H9 (cell line): ENCODE measurements at regions not wholly inside any gene's neighbourhood (a gene's known extent, or its start where the extent isn't known, plus 50 kb on each side); places are given as distances from the start of the nearest gene placed in this dataset.

Experiments used
- DNase-seq: peaks from one replicate; pipeline ENCODE4 v3.0.0-alpha.2; 2017
- H2AFZ ChIP-seq: one replicate; pipeline ENCODE4 v1.6.1; 2013; ENCODE audit warnings: mild to moderate bottlenecking, low read length, control low read depth, moderate library complexity
- H2AK5ac ChIP-seq: 2 replicates; pipeline ENCODE4 v1.6.1; 2013; ENCODE audit warnings: low read length, control low read depth, mixed read lengths; ENCODE audit not compliant: insufficient read length
- H2BK120ac ChIP-seq: one replicate; pipeline ENCODE4 v1.6.1; 2013; ENCODE audit warnings: low read depth, mild to moderate bottlenecking, low read length, control low read depth, inconsistent platforms; ENCODE audit not compliant: poor library complexity, severe bottlenecking
- H2BK12ac ChIP-seq: 2 replicates; pipeline ENCODE4 v1.6.1; 2013; ENCODE audit warnings: low read length, control low read depth, mixed read lengths, low read depth; ENCODE audit not compliant: insufficient read length
- H2BK15ac ChIP-seq: 2 replicates; pipeline ENCODE4 v1.6.1; 2013; ENCODE audit warnings: low read depth, low read length, control low read depth
- H2BK20ac ChIP-seq: one replicate; pipeline ENCODE4 v1.6.1; 2013; ENCODE audit warnings: low read depth, mild to moderate bottlenecking, low read length, control low read depth, inconsistent platforms; ENCODE audit not compliant: poor library complexity, severe bottlenecking
- H2BK5ac ChIP-seq: 2 replicates; pipeline ENCODE4 v1.6.1; 2013; ENCODE audit warnings: low read length, control low read depth, mixed read lengths; ENCODE audit not compliant: insufficient read length
- H3K14ac ChIP-seq: 2 replicates; pipeline ENCODE4 v1.6.1; 2013; ENCODE audit warnings: low read length, control low read depth; ENCODE audit not compliant: insufficient read depth
- H3K18ac ChIP-seq: 2 replicates; pipeline ENCODE4 v1.6.1; 2013; ENCODE audit warnings: low read depth, mild to moderate bottlenecking, mixed read lengths, low read length, control low read depth; ENCODE audit not compliant: insufficient read length
- H3K23ac ChIP-seq: 2 replicates; pipeline ENCODE4 v1.6.1; 2013; ENCODE audit warnings: low read length, control low read depth, mixed read lengths, low read depth; ENCODE audit not compliant: insufficient read length
- H3K23me2 ChIP-seq: 2 replicates; pipeline ENCODE4 v1.6.1; 2013; ENCODE audit warnings: low read depth, mild to moderate bottlenecking, mixed read lengths, low read length, control low read depth; ENCODE audit not compliant: insufficient read length, poor library complexity, severe bottlenecking
- H3K27ac ChIP-seq: 2 replicates; pipeline ENCODE4 v1.5.1; 2013; ENCODE audit warnings: low read length, control low read depth, mixed read lengths, low read depth; ENCODE audit not compliant: insufficient read length
- H3K27me3 ChIP-seq: 2 replicates; pipeline ENCODE4 v1.6.1; 2013; ENCODE audit warnings: low read length, control low read depth, inconsistent platforms; ENCODE audit not compliant: insufficient read depth
- H3K4ac ChIP-seq: 2 replicates; pipeline ENCODE4 v1.6.1; 2013; ENCODE audit warnings: low read depth, mild to moderate bottlenecking, control low read depth, inconsistent platforms, low read length, moderate library complexity
- H3K4me1 ChIP-seq: 2 replicates; pipeline ENCODE4 v1.6.1; 2013; ENCODE audit warnings: low read length, control low read depth, inconsistent platforms; ENCODE audit not compliant: insufficient read depth
- H3K4me2 ChIP-seq: 2 replicates; pipeline ENCODE4 v1.6.1; 2013; ENCODE audit warnings: low read length, control low read depth, mixed read lengths; ENCODE audit not compliant: insufficient read length, insufficient read depth
- H3K56ac ChIP-seq: 2 replicates; pipeline ENCODE4 v1.6.1; 2013; ENCODE audit warnings: low read depth, mild to moderate bottlenecking, mixed read lengths, low read length, control low read depth; ENCODE audit not compliant: insufficient read length
- H3K79me1 ChIP-seq: 2 replicates; pipeline ENCODE4 v1.6.1; 2013; ENCODE audit warnings: low read depth, mild to moderate bottlenecking, moderate library complexity, low read length, control low read depth, inconsistent platforms; ENCODE audit not compliant: insufficient read depth, poor library complexity, severe bottlenecking
- H3K79me2 ChIP-seq: 2 replicates; pipeline ENCODE4 v1.6.1; 2013; ENCODE audit warnings: low read length, control low read depth, inconsistent platforms; ENCODE audit not compliant: insufficient read depth
- H3K9ac ChIP-seq: 2 replicates; pipeline ENCODE4 v1.6.1; 2013; ENCODE audit warnings: low read length, control low read depth, mixed read lengths; ENCODE audit not compliant: insufficient read length; ENCODE audit errors: extremely low read depth
- H3K9me3 ChIP-seq: one replicate; pipeline ENCODE4 v1.6.1; 2013; ENCODE audit warnings: low read depth, low read length, inconsistent platforms; ENCODE audit not compliant: control insufficient read depth
- H3T11ph ChIP-seq: one replicate; pipeline ENCODE4 v1.6.1; 2013; ENCODE audit warnings: mild to moderate bottlenecking, low read length, control low read depth, inconsistent platforms
- H4K20me1 ChIP-seq: one replicate; pipeline ENCODE4 v1.6.1; 2013; ENCODE audit not compliant: control insufficient read depth, insufficient read length, insufficient read depth
- H4K5ac ChIP-seq: 2 replicates; pipeline ENCODE4 v1.6.1; 2013; ENCODE audit warnings: low read depth, mild to moderate bottlenecking, mixed read lengths, low read length, control low read depth; ENCODE audit not compliant: insufficient read length
- H4K8ac ChIP-seq: replicated peaks from 2 replicates; pipeline ENCODE4 v1.6.1; 2013; ENCODE audit warnings: low read length, control low read depth, mixed read lengths, low read depth; ENCODE audit not compliant: insufficient read length
- H4K91ac ChIP-seq: 2 replicates; pipeline ENCODE4 v1.6.1; 2013; ENCODE audit warnings: low read depth, mild to moderate bottlenecking, moderate library complexity, mixed read lengths, low read length, control low read depth; ENCODE audit not compliant: insufficient read length
- H3K27ac Mint-ChIP-seq, 3 experiments: 2 replicates in 2 of 3; 3 replicates in 1 of 3; pipeline ENCODE4 v1.8.0; 2020 to 2021; ENCODE audit warnings: mixed read lengths in 3 of 3, mild to moderate bottlenecking in 1 of 3, moderate library complexity in 1 of 3
- H3K27me3 Mint-ChIP-seq: 2 replicates; pipeline ENCODE4 v1.8.0; 2021; ENCODE audit warnings: low read depth, mild to moderate bottlenecking, moderate library complexity, mixed read lengths
- H3K36me3 Mint-ChIP-seq, 3 experiments: 2 replicates in 2 of 3; 3 replicates in 1 of 3; pipeline ENCODE4 v1.8.0; 2020 to 2021; ENCODE audit warnings: low read depth in 3 of 3, mixed read lengths in 3 of 3; ENCODE audit not compliant: insufficient read depth in 1 of 3
- H3K4me1 Mint-ChIP-seq, 2 experiments: 2 replicates each; pipeline ENCODE4 v1.8.0; 2020; ENCODE audit warnings: mixed read lengths in 2 of 2
- H3K4me3 Mint-ChIP-seq, 2 experiments: 2 replicates in 1 of 2; 3 replicates in 1 of 2; pipeline ENCODE4 v1.8.0; 2020 to 2021; ENCODE audit warnings: mild to moderate bottlenecking in 2 of 2, mixed read lengths in 2 of 2, moderate library complexity in 1 of 2
- H3K9me3 Mint-ChIP-seq, 2 experiments: 2 replicates in 1 of 2; 3 replicates in 1 of 2; pipeline ENCODE4 v1.8.0; 2020; ENCODE audit warnings: mild to moderate bottlenecking in 2 of 2, mixed read lengths in 2 of 2, moderate library complexity in 1 of 2
- CTCF ChIP-seq: fragments of 200-600 bp; sonication (generic); conservative IDR thresholded peaks from 3 replicates; pipeline ENCODE4 v1.8.0; 2021; ENCODE audit warnings: antibody characterized with exemption, mild to moderate bottlenecking
- WGBS: extraction: QIAGEN DNeasy Blood & Tissue Kit; methylation state at CpG from one replicate; pipeline ENCODE4 v1.1.7; 2013; ENCODE audit warnings: missing lambda C conversion rate, low lambda C conversion rate, mixed read lengths; ENCODE audit not compliant: insufficient read length; ENCODE audit errors: extremely low coverage; 5-methylcytosine and 5-hydroxymethylcytosine counted together

GRCh38 chrX:30955687-30956086, 66.6 kb upstream of the TAB3 start:
- H3K23me2 ChIP-seq, result no peaks in the 10 kb centered on the region
- no peak for TF ChIP-seq CTCF
- no peak overlapping the region for H4K91ac ChIP-seq
- Mint-ChIP-seq H3K27me3 (no peaks in the 10 kb centered on the region; the same call in 1 of the 2 replicates), H3K4me1 (no peaks in the 10 kb centered on the region), H3K36me3 (peaks cover 0 to 6% (median 0%) of the 10 kb centered on the region in 3 experiments; a peak in 4 of 7 replicates), H3K9me3 (peaks cover 67 to 78% of the 10 kb centered on the region in 2 experiments), H3K4me3 (no peak overlapping the region), H3K27ac (no peak overlapping the region)
- H3K4ac ChIP-seq, result no peak overlapping the region
- no peaks in the 10 kb centered on the region for H3K27me3 ChIP-seq
- WGBS, result no CpG with 5 or more reads among the region's 3 CpGs
- H2BK5ac ChIP-seq, result no peak overlapping the region
- H2AK5ac ChIP-seq, result no peak overlapping the region
- no peak overlapping the region for H4K5ac ChIP-seq
- no peak overlapping the region for H2AFZ ChIP-seq
- no peak overlapping the region for H2BK12ac ChIP-seq
- H3K4me2 ChIP-seq, result no peak overlapping the region
- H3K9ac ChIP-seq, result no peak overlapping the region
- no peak overlapping the region for H3T11ph ChIP-seq
- H3K23ac ChIP-seq, result no peak overlapping the region
- no peak overlapping the region for H3K18ac ChIP-seq
- H3K79me2 ChIP-seq, result no peaks in the 10 kb centered on the region
- no peak overlapping the region for H3K56ac ChIP-seq
- DNase-seq, result no peak
- no peaks in the 10 kb centered on the region for H3K9me3 ChIP-seq
- H2BK20ac ChIP-seq, result no peak overlapping the region
- no peaks in the 10 kb centered on the region for H4K20me1 ChIP-seq
- no peak overlapping the region for H2BK15ac ChIP-seq
- H2BK120ac ChIP-seq, result no peak overlapping the region
- no peak overlapping the region for H3K27ac ChIP-seq
- no peak overlapping the region for H4K8ac ChIP-seq
- no peaks in the 10 kb centered on the region for H3K79me1 ChIP-seq
- no peak overlapping the region for H3K14ac ChIP-seq
- no peaks in the 10 kb centered on the region for H3K4me1 ChIP-seq
